Glutamatergic neuron (in vitro differentiated cells): ENCODE measurements at regions not wholly inside any gene's neighbourhood (a gene's known extent, or its start where the extent isn't known, plus 50 kb on each side); places are given as distances from the start of the nearest gene placed in this dataset.

Experiments
- DNase-seq: peaks from one replicate; pipeline ENCODE4 v3.0.0; 2022
- H3K27ac Mint-ChIP-seq: one replicate; pipeline ENCODE4 v1.8.0; 2020; ENCODE audit warnings: mild to moderate bottlenecking, mixed read lengths, inconsistent platforms; ENCODE audit not compliant: unreplicated experiment
- H3K27me3 Mint-ChIP-seq: one replicate; pipeline ENCODE4 v1.8.0; 2020; ENCODE audit warnings: mild to moderate bottlenecking, moderate library complexity, mixed read lengths, inconsistent platforms; ENCODE audit not compliant: unreplicated experiment
- H3K36me3 Mint-ChIP-seq: one replicate; pipeline ENCODE4 v1.8.0; 2020; ENCODE audit warnings: mild to moderate bottlenecking, mixed read lengths, inconsistent platforms; ENCODE audit not compliant: unreplicated experiment
- H3K4me1 Mint-ChIP-seq: one replicate; pipeline ENCODE4 v1.8.0; 2020; ENCODE audit warnings: mild to moderate bottlenecking, low read depth, mixed read lengths, inconsistent platforms; ENCODE audit not compliant: unreplicated experiment
- H3K4me3 Mint-ChIP-seq: one replicate; pipeline ENCODE4 v1.8.0; 2020; ENCODE audit warnings: mild to moderate bottlenecking, mixed read lengths, inconsistent platforms; ENCODE audit not compliant: unreplicated experiment
- H3K9me3 Mint-ChIP-seq: one replicate; pipeline ENCODE4 v1.8.0; 2020; ENCODE audit warnings: mild to moderate bottlenecking, moderate library complexity, mixed read lengths, inconsistent platforms; ENCODE audit not compliant: unreplicated experiment
- TF ChIP-seq, protein P1 (sequence below): fragments of 200-600 bp; sonication (generic); IDR thresholded peaks from one replicate; pipeline ENCODE4 v1.5.0; 2021; ENCODE audit not compliant: partially characterized antibody, unreplicated experiment

DNA sequence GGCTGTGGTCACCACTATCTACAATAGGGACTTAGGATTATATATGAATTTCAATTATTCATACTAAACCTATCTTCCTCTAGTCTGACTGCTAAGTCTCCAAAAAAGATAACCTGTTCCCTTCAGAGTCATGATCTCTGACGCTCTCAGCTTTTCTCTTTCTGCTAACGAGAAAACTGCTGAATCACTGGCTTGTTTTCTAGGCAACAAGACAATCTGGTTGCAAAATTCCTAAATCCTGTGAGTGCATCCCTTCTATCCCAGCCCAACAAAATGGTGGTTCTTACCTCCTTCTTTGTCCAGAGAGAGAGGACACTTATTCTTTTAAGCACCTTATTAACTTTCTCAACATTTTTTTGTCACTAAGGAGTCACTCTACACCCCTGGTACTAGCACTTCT, 312.3 kb upstream of the PKDCC start:
- no peak overlapping the region for H3K4me3 Mint-ChIP-seq
- no peaks in the 10 kb centered on the region for H3K36me3 Mint-ChIP-seq
- no peaks in the 10 kb centered on the region for H3K27me3 Mint-ChIP-seq
- DNase-seq: no peak
- H3K9me3 Mint-ChIP-seq: no peaks in the 10 kb centered on the region
- peaks cover 7% of the 10 kb centered on the region for H3K4me1 Mint-ChIP-seq
- no peak overlapping the region for H3K27ac Mint-ChIP-seq
- TF ChIP-seq, protein P1, sequence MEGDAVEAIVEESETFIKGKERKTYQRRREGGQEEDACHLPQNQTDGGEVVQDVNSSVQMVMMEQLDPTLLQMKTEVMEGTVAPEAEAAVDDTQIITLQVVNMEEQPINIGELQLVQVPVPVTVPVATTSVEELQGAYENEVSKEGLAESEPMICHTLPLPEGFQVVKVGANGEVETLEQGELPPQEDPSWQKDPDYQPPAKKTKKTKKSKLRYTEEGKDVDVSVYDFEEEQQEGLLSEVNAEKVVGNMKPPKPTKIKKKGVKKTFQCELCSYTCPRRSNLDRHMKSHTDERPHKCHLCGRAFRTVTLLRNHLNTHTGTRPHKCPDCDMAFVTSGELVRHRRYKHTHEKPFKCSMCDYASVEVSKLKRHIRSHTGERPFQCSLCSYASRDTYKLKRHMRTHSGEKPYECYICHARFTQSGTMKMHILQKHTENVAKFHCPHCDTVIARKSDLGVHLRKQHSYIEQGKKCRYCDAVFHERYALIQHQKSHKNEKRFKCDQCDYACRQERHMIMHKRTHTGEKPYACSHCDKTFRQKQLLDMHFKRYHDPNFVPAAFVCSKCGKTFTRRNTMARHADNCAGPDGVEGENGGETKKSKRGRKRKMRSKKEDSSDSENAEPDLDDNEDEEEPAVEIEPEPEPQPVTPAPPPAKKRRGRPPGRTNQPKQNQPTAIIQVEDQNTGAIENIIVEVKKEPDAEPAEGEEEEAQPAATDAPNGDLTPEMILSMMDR: no peak

DNA sequence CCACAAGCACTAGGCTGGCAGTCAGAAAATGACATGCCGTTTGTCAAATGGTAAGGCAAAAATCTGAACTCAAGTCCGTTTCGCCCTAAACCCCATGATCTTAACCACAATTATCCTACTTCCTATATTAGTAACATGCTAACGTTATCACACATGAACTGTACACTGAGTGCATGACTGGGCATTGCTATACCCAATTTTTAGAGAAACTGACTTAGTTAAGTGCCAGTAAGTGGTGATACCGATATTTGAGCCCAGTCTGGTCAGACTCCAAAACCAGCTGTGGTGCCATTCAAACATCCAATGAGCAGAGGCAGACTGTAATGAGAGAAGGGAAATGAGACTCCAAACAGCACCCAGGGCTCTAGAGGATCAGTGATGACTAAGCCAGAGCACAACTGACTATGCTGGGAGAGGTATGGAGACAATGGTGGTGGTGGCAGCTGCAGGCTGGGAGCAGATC, 311.7 kb upstream of the PKDCC start:
- H3K4me3 Mint-ChIP-seq: no peak overlapping the region

DNA sequence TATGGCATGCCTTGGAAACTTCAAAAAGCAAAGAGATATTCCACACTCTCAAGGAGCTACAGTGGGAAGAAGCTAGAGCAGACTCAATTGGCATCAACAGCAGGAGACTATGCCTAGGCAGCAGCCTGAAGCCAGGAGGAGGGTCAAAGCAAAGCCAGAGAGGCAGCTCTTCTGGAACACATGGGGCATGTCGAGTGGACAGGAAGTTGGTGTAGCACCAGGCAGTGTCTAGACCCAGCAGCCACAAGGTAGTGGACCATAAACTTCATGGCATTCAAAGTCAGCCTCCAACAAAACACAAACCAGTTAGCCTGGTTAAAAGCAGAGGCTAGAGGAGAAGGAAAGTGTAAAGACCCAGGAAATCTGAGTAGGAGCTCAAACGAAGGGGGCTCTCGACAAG, 311.2 kb upstream of the PKDCC start:
- Mint-ChIP-seq H3K4me1 (peaks cover 7% of the 10 kb centered on the region), H3K9me3 (no peaks in the 10 kb centered on the region), H3K36me3 (no peaks in the 10 kb centered on the region), H3K4me3 (no peak overlapping the region), H3K27me3 (no peaks in the 10 kb centered on the region), H3K27ac (no peak overlapping the region)
- TF ChIP-seq, protein P1: no peak
- no peak for DNase-seq

More for the DNA sequence above, 311.7 kb upstream of the PKDCC start:
- TF ChIP-seq, protein P1: no peak
- H3K36me3 Mint-ChIP-seq: no peaks in the 10 kb centered on the region
- no peaks in the 10 kb centered on the region for H3K27me3 Mint-ChIP-seq
- H3K4me1 Mint-ChIP-seq: peaks cover 7% of the 10 kb centered on the region
- DNase-seq: no peak
- no peak overlapping the region for H3K27ac Mint-ChIP-seq
- H3K9me3 Mint-ChIP-seq: no peaks in the 10 kb centered on the region

DNA sequence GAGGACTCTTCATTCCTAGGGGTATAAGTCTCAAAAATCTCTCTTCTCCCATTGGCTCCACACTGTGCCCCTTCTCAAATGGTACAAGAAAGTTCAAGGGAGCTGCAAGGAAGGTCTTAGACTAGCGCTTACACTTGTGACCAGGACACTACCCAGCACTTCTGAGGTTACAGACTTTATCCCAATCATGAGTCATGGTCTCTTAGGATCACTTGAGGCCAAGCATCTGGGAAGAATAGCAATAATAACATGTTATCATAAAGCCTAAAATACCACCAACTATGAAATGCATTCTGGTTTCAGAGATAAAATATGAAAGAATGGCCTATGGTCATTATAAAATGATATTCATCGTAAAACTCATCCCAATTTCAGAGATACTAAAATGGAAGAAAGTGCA, 309.9 kb upstream of the PKDCC start:
- Mint-ChIP-seq H3K36me3 (no peaks in the 10 kb centered on the region), H3K9me3 (no peaks in the 10 kb centered on the region), H3K27ac (no peak overlapping the region), H3K27me3 (no peaks in the 10 kb centered on the region), H3K4me1 (peaks cover 7% of the 10 kb centered on the region), H3K4me3 (no peak overlapping the region)
- DNase-seq: no peak
- TF ChIP-seq, protein P1: no peak

DNA sequence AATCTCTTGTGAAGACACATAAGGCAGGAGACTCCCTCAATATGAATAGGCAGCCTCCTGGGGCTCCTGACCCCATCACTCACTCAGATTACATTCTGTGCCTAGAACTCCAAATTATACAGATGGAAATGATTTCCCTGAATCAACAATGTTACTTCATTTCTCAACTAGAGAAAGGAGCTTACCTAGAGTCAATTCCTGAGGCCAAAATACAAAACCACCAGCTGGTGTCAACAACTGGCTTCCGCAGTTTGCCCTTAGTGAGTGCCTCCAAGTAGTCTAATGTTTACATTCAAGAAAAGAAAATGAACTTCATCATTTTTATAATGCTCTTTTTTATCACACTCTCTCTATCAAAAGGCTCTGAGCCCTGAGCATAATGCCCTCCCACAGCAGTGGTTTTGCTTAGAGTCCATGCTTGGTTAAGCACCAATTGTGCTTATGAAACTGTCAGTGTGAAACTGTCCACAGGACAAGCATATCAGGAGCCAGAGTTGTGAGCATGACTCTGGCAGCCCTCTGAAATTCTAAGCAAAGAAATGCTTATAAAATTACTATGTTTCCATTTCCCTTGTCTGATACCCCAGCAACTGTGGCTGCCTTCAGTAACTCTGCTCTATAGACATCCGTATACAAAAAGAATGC, 305.7 kb upstream of the PKDCC start:
- Mint-ChIP-seq H3K4me1 (no peaks in the 10 kb centered on the region), H3K4me3 (no peak overlapping the region), H3K27ac (no peak overlapping the region), H3K27me3 (no peaks in the 10 kb centered on the region), H3K9me3 (no peaks in the 10 kb centered on the region), H3K36me3 (no peaks in the 10 kb centered on the region)
- DNase-seq: no peak
- TF ChIP-seq, protein P1: no peak
